Left ventricle myocardium inferior (tissue), 1 donor: ENCODE measurements at regions not wholly inside any gene's neighbourhood (a gene's known extent, or its start where the extent isn't known, plus 50 kb on each side); places are given as distances from the start of the nearest gene placed in this dataset.

Experiments
- DNase-seq: peaks from one replicate; pipeline ENCODE4 v3.0.0-alpha.2; 2020
- H3K27ac ChIP-seq: fragments of 200-600 bp; replicated peaks from 2 replicates; pipeline ENCODE4 v1.8.0; 2021
- H3K27me3 ChIP-seq: fragments of 200-600 bp; 2 replicates; pipeline ENCODE4 v1.8.0; 2021; ENCODE audit warnings: low read depth
- H3K36me3 ChIP-seq: fragments of 200-600 bp; 2 replicates; pipeline ENCODE4 v1.8.0; 2021
- H3K4me1 ChIP-seq: fragments of 200-600 bp; 2 replicates; pipeline ENCODE4 v1.8.0; 2021
- H3K4me3 ChIP-seq: fragments of 200-600 bp; 2 replicates; pipeline ENCODE4 v1.8.0; 2021; ENCODE audit warnings: mild to moderate bottlenecking, moderate library complexity
- H3K9me3 ChIP-seq: fragments of 200-600 bp; replicated peaks from 2 replicates; pipeline ENCODE4 v1.8.0; 2021
- CTCF ChIP-seq: fragments of 200-600 bp; IDR thresholded peaks from 2 replicates; pipeline ENCODE4 v1.8.0; 2021; ENCODE audit warnings: antibody characterized with exemption, mild to moderate bottlenecking, borderline replicate concordance
- intact Hi-C: fragments of 100-400 bp; cut with micrococcal nuclease; formaldehyde crosslinking; loops from one replicate; pipeline ENCODE4 v1.11.0; 2022
- donor health status: DM: no; HTN: yes; CAD: no; lungs with severe emphysema.

GRCh38 chr9:107749787-107750444 lies 260.3 kb upstream of the KLF4 start:
- H3K4me3 ChIP-seq, result no peak overlapping the region
- no peaks in the 10 kb centered on the region for H3K9me3 ChIP-seq
- no peak for TF ChIP-seq CTCF
- DNase-seq, result peak; percentile 89
- H3K27me3 ChIP-seq, result no peaks in the 10 kb centered on the region
- peaks cover 43% of the 10 kb centered on the region for H3K4me1 ChIP-seq
- intact Hi-C loops, result loop anchor here (5.0 kb wide), 1 partner anchor 113 kb away; no protein-coding TSS in a partner anchor
- peak overlapping the region; percentile 82 for H3K27ac ChIP-seq
- no peaks in the 10 kb centered on the region for H3K36me3 ChIP-seq

- H3K4me3 ChIP-seq, result no peak overlapping the region
- TF ChIP-seq CTCF, result no peak
- H3K9me3 ChIP-seq, result no peaks in the 10 kb centered on the region
- H3K4me1 ChIP-seq, result peaks cover 30% of the 10 kb centered on the region
- intact Hi-C loops, result no loop called here
- H3K27me3 ChIP-seq, result no peaks in the 10 kb centered on the region
- DNase-seq, result no peak
- H3K36me3 ChIP-seq, result no peaks in the 10 kb centered on the region
- no peak overlapping the region for H3K27ac ChIP-seq
Measured at GRCh38 chr9:107744873-107745272, 255.3 kb upstream of the KLF4 start.

DNA sequence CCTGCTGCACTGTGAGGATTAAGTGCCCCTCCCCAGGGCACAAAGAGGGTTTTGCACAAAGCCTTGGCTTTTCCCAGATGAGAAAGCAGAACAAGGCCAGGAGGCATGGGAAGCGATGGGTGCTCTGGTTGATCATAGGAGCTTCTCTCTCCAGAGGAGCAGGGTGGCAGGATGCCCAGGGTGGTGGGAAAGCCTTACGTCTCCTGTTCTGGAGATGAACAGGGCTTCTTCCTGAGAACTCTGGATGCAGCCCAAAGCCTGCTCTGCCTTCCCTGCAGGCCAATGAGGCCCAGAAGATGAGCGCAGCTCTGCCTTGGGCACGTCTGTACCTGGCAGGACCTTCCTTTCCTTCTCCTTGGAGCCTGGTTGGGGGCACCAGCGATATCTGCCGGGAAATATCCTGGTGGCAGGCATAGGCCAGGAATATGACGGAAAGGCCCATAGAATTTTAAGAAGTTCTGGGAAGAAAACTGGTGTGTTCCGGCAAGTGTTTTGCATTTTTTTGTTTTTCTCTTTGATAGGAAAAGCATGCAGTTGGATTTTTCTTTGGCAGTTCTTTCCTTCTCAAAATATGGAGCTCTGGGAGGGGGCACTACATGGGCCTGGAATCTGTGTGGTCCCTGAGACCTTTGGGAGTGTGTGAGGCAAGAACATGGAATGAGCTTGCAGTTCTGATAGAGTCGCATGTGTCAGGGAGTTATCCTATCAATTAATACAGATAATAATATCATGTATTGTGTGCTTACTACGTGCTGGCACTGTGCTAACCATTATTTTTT lies 253.2 kb upstream of the KLF4 start:
- intact Hi-C loops, result no loop called here
- TF ChIP-seq CTCF, result no peak
- H3K36me3 ChIP-seq, result no peaks in the 10 kb centered on the region
- H3K9me3 ChIP-seq, result no peaks in the 10 kb centered on the region
- peak overlapping the region; percentile 37 for H3K27ac ChIP-seq
- peaks cover 32% of the 10 kb centered on the region for H3K4me1 ChIP-seq
- H3K4me3 ChIP-seq, result no peak overlapping the region
- no peaks in the 10 kb centered on the region for H3K27me3 ChIP-seq
- DNase-seq, result no peak

GRCh38 chr9:107740088-107740980 lies 250.8 kb upstream of the KLF4 start:
- intact Hi-C loops, result no loop called here
- peak overlapping the region; percentile 76 for H3K27ac ChIP-seq
- peak; percentile 39 for DNase-seq
- TF ChIP-seq CTCF, result no peak
- H3K4me1 ChIP-seq, result peaks cover 41% of the 10 kb centered on the region
- H3K9me3 ChIP-seq, result no peaks in the 10 kb centered on the region
- no peaks in the 10 kb centered on the region for H3K27me3 ChIP-seq
- no peak overlapping the region for H3K4me3 ChIP-seq
- H3K36me3 ChIP-seq, result no peaks in the 10 kb centered on the region

- no peak for TF ChIP-seq CTCF
- no peaks in the 10 kb centered on the region for H3K9me3 ChIP-seq
- intact Hi-C loops, result no loop called here
- H3K36me3 ChIP-seq, result no peaks in the 10 kb centered on the region
- H3K27ac ChIP-seq, result peak overlapping the region; percentile 76
- no peak overlapping the region for H3K4me3 ChIP-seq
- DNase-seq, result peak; percentile 79
- peaks cover 41% of the 10 kb centered on the region for H3K4me1 ChIP-seq
- no peaks in the 10 kb centered on the region for H3K27me3 ChIP-seq
Measured at GRCh38 chr9:107739601-107740082, 250.1 kb upstream of the KLF4 start.
